Fibroblast of gingiva (primary cell): ENCODE measurements at regions not wholly inside any gene's neighbourhood (a gene's known extent, or its start where the extent isn't known, plus 50 kb on each side); places are given as distances from the start of the nearest gene placed in this dataset.
A peak's percentile ranks its signal among the peaks of the same experiment; 100 is the strongest.
"Not testable (repeated sequence)": the region's sequence is repeated elsewhere in the genome, so short reads cannot be mapped to it uniquely, and the experiment has no call there.

Source experiments
- DNase-seq: peaks from one replicate; pipeline ENCODE4 v3.0.0-alpha.2; 2011; ENCODE audit warnings: low read depth

DNA sequence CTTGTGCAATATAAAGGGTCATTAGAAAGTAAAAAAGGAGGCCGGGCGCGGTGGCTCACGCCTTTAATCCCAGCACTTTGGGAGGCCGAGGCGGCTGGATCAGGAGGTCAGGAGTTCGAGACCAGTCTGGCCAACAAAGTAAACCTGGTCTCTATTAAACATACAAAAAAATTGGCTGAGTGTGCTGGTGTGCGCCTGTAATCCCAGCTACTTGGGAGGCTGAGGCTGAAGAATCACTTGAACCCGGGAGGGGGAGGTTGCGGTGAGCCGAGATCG lies 102.8 kb upstream of the TMPRSS2 start:
- not testable (repeated sequence) for DNase-seq

GRCh38 chr21:41610042-41610839 lies 102.3 kb upstream of the TMPRSS2 start:
- DNase-seq: peak; percentile 31

- no peak for DNase-seq
Observed at GRCh38 chr21:41606706-41607105, 98.7 kb upstream of the TMPRSS2 start.

DNA sequence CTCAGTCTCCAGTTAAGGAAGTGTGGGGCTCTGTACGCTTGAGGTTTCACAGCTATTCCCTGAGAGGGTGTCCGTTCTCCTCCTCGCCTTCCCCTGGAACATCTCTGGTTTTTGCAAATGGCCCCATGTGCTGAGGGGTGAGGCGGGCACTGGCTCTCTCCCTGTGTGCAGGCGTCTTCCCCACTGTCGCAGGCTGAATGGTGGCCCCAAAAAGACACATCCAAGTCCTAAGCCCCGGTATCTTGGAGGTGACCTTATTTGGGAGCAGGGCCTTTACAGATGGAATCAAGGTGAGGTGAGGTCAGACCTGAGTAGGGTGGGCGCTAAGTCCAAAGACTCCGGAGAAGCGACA lies 98.0 kb upstream of the TMPRSS2 start:
- DNase-seq: no peak

GRCh38 chr21:41605178-41605933 lies 97.4 kb upstream of the TMPRSS2 start:
- DNase-seq: no peak

GRCh38 chr21:41604583-41605041 lies 96.7 kb upstream of the TMPRSS2 start:
- DNase-seq: no peak

DNA sequence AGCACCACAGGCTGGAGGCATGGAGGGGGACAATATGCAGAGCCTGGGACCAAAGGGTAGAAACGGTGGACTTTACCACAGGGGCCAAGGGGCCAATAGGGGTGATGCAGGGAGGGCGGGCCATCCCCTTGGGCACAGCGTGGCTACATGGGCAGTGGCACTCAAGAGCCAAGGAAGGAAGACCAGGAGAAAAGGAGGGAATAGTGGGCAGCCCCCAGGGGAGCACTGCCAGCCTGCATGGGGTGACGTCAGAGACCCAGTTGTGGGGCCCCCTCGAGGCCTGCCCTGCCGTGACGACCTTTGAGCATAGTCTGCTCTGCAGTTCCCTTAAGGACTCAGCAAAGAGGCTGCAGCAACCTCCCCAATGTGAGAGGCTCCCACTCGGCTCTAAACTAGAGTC lies 95.5 kb upstream of the TMPRSS2 start:
- no peak for DNase-seq

DNA sequence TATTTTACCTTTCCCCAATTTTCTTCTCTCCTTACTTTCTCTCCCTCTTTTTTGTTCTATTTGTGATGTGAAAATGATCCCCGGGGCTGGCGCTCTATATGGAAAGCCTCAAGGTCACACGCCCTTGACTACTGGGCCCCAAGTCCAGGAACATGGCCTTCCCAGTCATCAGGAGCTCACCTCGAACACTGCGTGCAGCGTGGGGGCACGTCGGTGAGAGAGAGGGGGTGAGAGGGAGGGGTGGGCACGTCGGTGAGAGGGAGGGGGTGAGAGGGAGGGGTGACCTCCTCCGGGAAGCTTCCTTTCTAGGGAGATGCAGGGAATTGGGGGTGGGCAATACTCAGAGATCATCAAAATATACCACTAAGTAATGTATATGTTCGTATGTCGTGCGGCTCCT lies 94.6 kb upstream of the TMPRSS2 start:
- no peak for DNase-seq

DNA sequence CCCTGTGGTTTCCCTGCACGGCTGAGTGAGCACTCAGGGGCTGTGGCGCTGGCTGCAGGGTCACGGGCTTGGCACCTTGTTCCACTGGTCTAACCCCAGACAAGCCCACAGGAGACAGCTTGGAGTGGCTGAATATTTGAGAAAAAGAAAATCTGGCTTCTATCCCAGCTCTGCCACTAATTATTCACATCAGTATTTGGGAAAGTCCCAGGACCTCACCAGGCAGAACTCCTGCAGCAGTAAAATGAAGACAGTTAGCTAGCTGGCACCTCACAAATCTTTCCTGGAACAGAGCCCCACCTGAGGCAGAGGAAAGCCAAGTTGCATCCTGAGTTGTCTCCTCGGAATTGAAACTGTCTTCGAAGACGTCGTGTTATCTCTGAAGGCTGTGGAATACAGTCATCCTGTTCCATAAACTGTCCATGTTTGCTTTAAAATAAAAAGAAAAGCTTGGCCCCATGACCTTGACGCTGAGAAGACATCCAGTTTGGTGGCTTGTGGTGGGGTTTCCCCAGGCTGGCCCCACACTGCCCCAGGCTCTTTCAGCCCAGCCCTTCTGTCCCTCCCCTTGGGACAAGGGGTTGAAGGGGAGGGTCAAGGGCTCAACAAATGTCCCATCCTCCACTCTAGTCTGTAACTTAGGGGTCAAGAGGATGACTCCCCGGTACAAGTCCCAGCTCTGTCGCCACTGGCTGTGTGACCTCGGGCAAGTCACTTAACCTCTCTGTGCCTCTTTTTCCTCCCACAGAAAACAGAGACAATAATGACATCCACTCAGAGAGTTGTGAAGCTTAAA lies 93.8 kb upstream of the TMPRSS2 start:
- peak; percentile 26 for DNase-seq

- no peak for DNase-seq
Observed at GRCh38 chr21:41600961-41601572, 93.1 kb upstream of the TMPRSS2 start.

GRCh38 chr21:41600556-41600955 lies 92.6 kb upstream of the TMPRSS2 start:
- DNase-seq: no peak

DNA sequence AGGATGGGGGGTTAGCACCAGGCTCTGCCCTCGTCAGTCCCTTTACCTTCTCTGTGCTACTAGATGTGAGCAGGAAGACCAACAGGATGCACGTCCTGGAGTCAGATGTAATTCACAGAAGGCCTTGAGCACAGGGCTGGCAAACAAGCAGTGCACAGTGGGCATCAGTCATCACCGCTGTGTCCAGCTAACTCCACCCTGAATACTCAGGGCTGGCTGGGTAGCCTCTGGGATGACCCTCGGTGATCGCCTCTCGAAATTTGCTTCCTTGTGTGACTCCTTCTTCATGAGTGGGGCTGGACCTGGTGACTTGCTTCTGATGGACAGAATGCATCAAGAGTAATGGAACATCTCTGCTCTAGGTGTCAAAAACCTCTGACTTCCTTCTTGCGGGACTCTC lies 92.2 kb upstream of the TMPRSS2 start:
- DNase-seq: no peak

- DNase-seq: no peak
Observed at GRCh38 chr21:41598561-41599431, 90.8 kb upstream of the TMPRSS2 start.

DNA sequence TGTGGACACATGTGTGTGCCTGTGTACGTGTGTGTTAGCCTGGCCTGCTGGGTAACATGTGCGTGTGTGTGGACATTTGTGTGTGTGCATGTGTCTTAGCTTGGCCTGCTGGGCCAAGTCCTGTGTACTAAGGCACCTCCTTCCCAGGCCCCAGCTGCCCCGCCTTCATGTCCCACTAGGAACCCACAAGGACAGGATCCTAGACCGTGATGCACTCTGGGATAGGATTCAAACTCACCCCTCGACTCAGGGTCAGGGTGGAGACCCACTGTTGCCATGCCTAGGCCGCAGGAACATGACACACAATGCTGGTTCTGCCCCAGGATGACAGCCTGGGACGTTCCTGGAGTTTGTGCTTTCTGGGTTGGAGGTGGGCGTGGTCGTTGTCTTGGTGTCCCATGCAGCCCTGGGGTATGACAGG lies 89.9 kb upstream of the TMPRSS2 start:
- DNase-seq: no peak

DNA sequence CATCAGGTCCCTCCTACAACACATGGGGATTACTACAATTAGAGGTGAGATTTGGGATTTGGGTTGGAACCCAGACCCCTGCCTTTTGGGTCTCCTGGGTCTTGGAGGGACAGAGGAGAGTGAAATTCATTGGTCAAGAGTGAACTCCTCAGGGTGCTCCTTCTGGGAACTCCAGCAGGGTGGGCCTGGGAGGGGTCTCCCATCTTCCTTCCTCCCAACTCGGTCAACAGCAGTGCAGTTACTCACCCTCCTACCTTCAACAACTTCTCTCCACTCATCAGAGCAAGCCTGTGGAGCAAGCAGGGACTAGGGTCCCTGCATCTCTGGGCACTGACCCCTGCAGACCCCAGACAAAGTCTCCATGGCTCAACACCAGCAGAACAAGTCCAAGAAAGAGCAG lies 89.3 kb upstream of the TMPRSS2 start:
- no peak for DNase-seq

DNA sequence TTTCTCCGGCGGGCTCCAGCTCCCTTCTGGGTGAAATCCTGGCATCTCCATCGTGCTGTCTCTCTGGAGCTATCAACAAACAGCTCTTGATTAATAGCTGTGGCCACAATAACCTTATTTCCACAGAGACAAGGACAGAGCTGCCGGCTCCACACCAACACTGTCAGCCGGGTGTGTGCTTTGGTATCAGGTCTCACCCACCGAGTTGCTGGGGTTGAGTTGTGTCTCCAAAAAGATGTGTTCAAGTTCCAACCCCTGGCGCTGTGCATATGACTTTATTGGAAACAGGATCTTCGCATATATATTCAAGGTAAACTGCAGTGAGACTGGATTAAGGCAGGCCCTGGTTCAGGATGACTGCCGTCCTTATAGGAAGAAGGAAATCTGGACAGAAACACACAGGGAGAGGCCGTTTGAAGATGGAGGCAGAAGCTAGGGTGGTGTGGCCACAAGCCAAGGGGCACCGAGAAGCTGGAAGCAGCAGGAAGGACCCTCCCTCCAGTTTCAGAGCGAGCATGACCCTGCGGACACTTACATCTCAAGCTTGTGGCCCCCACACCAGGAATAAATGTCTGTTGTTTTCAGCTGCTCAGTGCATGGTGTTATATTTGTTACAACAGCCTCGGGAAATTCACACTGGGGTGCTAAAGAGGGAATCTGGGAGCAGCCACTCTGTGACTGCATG lies 88.4 kb upstream of the TMPRSS2 start:
- DNase-seq: no peak

GRCh38 chr21:41594268-41594667 lies 86.3 kb upstream of the TMPRSS2 start:
- no peak for DNase-seq

- no peak for DNase-seq
Observed at GRCh38 chr21:41593760-41594138, 85.8 kb upstream of the TMPRSS2 start.

DNA sequence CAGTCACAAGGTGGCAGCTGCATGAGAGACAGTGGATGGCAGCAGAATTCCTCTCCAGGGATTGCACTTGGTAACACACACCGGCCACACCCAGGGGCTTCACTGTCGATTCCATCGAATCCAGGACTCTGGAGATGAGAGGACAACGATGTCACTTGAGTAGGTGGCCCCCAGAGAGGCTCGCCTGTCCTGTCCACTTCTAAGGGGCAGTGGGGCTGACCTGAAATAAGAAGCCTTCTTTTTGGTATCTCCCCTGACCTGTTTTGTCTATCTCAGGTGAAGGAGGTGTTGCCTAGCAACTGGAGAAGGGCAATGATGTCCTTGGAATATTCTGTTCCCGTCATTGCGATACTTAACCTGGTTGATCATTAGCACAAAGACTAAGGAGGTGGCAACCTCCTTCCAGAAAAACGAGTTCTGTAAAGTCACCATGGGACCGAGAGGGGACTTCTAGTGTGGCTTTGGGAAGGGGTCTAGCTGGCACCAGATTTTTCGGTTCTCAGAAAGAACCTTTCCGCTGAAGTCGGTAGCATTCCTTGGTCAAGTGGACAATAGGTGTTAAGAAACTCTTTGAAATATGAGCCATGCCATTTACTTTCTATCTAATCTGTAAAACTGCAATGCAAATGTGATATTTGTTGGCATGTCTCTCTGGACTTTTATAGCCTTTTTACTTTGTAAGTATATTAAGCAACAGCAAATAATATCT lies 85.2 kb upstream of the TMPRSS2 start:
- no peak for DNase-seq

DNA sequence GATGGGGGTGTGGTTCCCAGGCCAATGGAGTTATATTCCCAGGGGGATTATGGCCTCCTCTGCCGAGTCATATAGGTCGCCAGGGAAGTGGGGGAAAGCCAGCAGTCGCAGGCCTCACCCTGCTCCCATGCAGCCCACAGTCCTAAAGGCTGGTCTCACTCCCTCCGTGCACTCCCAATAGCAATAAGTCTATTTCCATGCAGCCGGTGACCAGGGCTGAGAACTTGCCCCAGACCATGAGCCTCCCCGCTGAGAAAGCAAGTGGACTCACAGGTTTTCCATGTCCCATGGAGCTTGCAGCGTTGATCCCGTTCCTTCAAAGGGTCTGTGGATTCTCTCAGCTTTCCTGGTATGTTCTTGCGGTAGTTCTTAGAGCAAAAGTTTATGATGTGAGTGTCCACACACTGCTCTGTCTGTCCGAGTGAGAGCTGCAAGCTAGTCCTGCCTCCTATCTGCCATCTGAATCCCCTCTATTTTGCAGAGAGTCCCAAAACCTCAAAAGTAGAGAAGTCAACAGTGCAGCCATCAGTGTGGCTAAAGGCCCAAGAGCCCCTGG lies 81.7 kb upstream of the TMPRSS2 start:
- no peak for DNase-seq
